GM18868 (cell line): ENCODE measurements at regions not wholly inside any gene's neighbourhood (a gene's known extent, or its start where the extent isn't known, plus 50 kb on each side); places are given as distances from the start of the nearest gene placed in this dataset.

Source experiments
- ATAC-seq: cut with Tn5 transposase; IDR thresholded peaks from one replicate; pipeline ENCODE4 v1.9.1; 2021; ENCODE audit warnings: mild to moderate bottlenecking, moderate library complexity; ENCODE audit not compliant: unreplicated experiment

GRCh38 chr1:10960411-10961299 lies 51.8 kb upstream of the TARDBP start:
- peak; percentile 44 for ATAC-seq

GRCh38 chr1:10961300-10961833 lies 51.1 kb upstream of the TARDBP start:
- no peak for ATAC-seq

GRCh38 chr1:10962483-10962882 lies 50.0 kb upstream of the TARDBP start:
- ATAC-seq: no peak
